SK-N-MC (cell line): ENCODE measurements at regions not wholly inside any gene's neighbourhood (a gene's known extent, or its start where the extent isn't known, plus 50 kb on each side); places are given as distances from the start of the nearest gene placed in this dataset.
"Not testable (repeated sequence)": the region's sequence is repeated elsewhere in the genome, so short reads cannot be mapped to it uniquely, and the experiment has no call there.

Experiments used
- DNase-seq: peaks from one replicate; pipeline ENCODE4 v3.0.0-alpha.2; 2011; ENCODE audit warnings: low read depth, low spot score
- H3K27ac ChIP-seq: fragments of 200-600 bp; sonication (generic); 2 replicates; pipeline ENCODE4 v1.5.1; 2016; ENCODE audit warnings: mixed run types
- H3K36me3 ChIP-seq: fragments of 200-600 bp; sonication (generic); 2 replicates; pipeline ENCODE4 v1.6.1; 2017; ENCODE audit warnings: antibody characterized with exemption, low read length, mixed read lengths; ENCODE audit not compliant: insufficient read depth
- H3K4me3 ChIP-seq: fragments of 200-600 bp; sonication (generic); 2 replicates; pipeline ENCODE4 v1.5.1; 2016
- H3K9ac ChIP-seq: fragments of 200-600 bp; sonication (generic); 2 replicates; pipeline ENCODE4 v1.8.0; 2017; ENCODE audit warnings: mixed run types, mixed read lengths; ENCODE audit not compliant: insufficient read length
- H3K9me3 ChIP-seq: fragments of 200-600 bp; sonication (generic); 2 replicates; pipeline ENCODE4 v1.6.1; 2017; ENCODE audit warnings: low read depth, mild to moderate bottlenecking, antibody characterized with exemption, low read length, moderate library complexity, mixed read lengths
- EZH2 ChIP-seq: fragments of 200-600 bp; sonication (generic); IDR thresholded peaks from one replicate; pipeline ENCODE4 v1.6.1; 2017; ENCODE audit warnings: antibody characterized with exemption
- FOXP2 ChIP-seq: optimal IDR thresholded peaks from 2 replicates; pipeline ENCODE3; 2011; ENCODE audit warnings: mild to moderate bottlenecking, moderate library complexity; ENCODE audit not compliant: insufficient read depth; ENCODE audit errors: extremely low read length, control extremely low read depth
- POLR2AphosphoS5 ChIP-seq: IDR thresholded peaks from 2 replicates; pipeline ENCODE4 v1.6.1; 2012; ENCODE audit warnings: mild to moderate bottlenecking, low read depth, low read length, borderline replicate concordance

DNA sequence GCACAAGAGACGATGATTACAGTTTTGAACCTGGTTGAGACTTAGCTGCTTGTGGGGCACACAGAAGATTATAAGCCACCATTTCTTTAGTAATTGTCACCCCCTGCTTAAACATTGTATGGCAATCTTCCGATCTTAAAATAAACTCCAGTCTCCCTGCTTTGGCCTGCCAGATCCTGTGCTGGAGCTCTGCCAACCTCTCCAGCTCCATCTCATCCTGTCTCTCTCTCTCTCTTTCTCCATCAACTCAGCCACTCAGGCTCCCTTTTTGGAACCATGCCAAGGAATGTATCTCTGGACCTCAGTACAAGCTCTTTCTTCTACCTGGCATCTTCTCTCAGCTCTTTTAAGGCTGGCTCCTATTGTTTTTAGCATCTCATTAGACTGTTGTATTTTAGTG, 1053.2 kb downstream of the REEP3 start:
- no peak overlapping the region for H3K4me3 ChIP-seq
- no peak for TF ChIP-seq EZH2
- no peak for TF ChIP-seq POLR2AphosphoS5
- no peak for TF ChIP-seq FOXP2
- no peak overlapping the region for H3K27ac ChIP-seq
- H3K9me3 ChIP-seq = no peaks in the 10 kb centered on the region
- no peak overlapping the region for H3K9ac ChIP-seq
- no peaks in the 10 kb centered on the region for H3K36me3 ChIP-seq
- no peak for DNase-seq

DNA sequence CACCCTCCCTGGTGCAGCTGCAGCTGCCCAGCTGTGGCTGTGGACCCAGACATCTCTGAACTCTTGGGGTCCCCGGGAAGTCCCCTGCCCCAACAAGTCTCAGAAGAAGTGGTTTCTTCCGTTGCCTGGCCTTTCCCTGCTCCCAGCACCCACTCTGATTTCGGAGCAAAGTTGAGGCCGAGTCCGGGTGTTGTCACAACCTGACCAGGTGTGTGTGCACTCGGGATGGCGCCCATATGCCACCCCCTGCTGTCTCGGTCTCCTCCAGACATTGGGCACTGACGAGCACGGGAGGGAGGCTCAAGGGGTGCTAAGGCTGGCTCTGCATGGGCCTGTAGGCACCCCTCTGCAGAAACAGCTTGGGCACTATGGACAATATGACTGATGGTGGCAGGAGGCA, 1055.3 kb downstream of the REEP3 start:
- H3K9ac ChIP-seq = no peak overlapping the region
- no peak overlapping the region for H3K27ac ChIP-seq
- DNase-seq = no peak
- TF ChIP-seq FOXP2 = no peak
- no peak for TF ChIP-seq EZH2
- TF ChIP-seq POLR2AphosphoS5 = no peak
- no peak overlapping the region for H3K4me3 ChIP-seq
- no peaks in the 10 kb centered on the region for H3K9me3 ChIP-seq
- no peaks in the 10 kb centered on the region for H3K36me3 ChIP-seq

DNA sequence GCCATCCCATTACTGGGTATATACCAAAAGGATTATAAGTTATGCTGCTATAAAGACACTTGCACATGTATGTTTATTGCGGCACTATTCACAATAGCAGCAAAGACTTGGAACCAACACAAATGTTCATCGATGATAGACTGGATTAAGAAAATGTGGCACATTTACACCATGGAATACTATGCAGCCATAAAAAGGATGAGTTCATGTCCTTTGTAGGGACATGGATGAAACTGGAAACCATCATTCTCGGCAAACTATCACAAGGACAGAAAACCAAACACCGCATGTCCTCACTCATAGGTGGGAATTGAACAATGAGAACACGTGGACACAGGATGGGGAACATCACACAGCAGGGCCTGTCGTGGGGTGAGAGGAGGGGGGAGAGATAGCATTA, 1057.6 kb downstream of the REEP3 start:
- H3K4me3 ChIP-seq, H3K27ac ChIP-seq, H3K36me3 ChIP-seq, DNase-seq, H3K9ac ChIP-seq, H3K9me3 ChIP-seq: not testable (repeated sequence)

DNA sequence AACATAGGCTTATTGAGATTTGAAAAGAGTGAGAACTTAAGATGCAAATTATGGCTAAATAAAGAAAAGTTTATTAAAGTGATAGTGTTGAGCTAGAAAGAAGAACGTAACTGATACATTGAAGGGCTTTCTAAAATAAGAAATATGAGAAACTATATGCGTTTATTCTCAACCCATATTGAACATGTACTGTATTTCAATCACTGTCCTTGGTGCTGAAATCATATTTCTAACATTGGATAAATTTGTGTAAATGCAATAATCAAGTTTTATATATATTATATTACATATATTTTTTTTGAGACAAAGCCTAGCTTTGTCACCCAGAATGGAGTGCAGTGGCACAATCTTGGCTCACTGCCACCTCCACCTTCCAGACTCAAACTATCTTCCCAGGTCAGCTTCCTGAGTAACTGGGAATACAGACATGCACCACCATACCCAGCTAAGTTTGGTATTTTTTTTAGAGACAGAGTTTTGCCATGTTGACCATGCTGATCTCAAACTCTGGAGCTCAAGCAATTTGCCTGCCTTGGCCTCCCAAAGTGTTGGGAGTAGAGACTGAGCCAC, 1065.8 kb downstream of the REEP3 start:
- H3K9me3 ChIP-seq = no peaks in the 10 kb centered on the region
- H3K9ac ChIP-seq = no peak overlapping the region
- no peaks in the 10 kb centered on the region for H3K36me3 ChIP-seq
- TF ChIP-seq EZH2 = no peak
- TF ChIP-seq FOXP2 = no peak
- no peak for TF ChIP-seq POLR2AphosphoS5
- DNase-seq = no peak
- H3K27ac ChIP-seq = no peak overlapping the region
- H3K4me3 ChIP-seq = no peak overlapping the region

DNA sequence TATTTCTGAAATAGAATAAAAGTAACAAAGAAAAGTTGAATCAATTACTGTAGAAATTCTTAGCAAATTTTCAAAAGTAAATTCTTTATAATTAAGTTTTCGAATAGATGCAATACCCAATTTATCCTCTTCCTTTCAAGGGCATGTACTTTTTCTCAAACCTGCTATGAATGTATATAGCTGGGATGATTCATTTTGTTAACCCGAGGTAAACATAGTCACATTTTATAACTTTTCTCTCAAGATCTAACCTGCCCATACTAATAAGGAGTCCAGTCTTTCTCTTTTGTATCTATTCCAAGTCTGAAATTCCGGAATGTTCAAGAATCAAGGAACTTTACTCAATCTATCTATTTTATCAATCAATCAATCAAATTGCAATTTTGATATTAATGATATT, 1072.9 kb downstream of the REEP3 start:
- Histone ChIP-seq H3K4me3 (no peak overlapping the region), H3K9ac (no peak overlapping the region), H3K36me3 (no peaks in the 10 kb centered on the region), H3K9me3 (no peaks in the 10 kb centered on the region), H3K27ac (no peak overlapping the region)
- DNase-seq = no peak
- no peak for TF ChIP-seq POLR2AphosphoS5
- no peak for TF ChIP-seq EZH2
- TF ChIP-seq FOXP2 = no peak

DNA sequence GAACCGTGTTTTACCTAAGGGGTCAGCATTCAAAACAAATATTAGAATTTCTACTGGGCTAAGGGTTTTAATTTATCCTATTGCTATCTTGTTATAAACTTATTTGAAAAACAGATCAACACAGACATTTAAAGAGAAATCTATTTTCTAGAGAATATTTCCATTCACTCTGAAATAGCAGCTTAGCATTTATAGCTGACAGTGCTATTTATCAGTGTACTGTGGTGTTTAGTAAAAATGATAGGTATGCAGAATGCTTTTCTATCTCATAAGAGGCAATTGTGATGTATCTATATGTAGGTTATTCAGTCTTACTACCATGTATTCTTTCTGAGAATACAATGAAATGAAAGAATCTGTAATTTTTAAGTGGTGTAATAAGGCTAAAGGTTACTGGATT, 1077.4 kb downstream of the REEP3 start:
- TF ChIP-seq EZH2 (no peak), FOXP2 (no peak), POLR2AphosphoS5 (no peak)
- DNase-seq = no peak
- no peak overlapping the region for H3K4me3 ChIP-seq
- H3K27ac ChIP-seq = no peak overlapping the region
- no peaks in the 10 kb centered on the region for H3K9me3 ChIP-seq
- H3K9ac ChIP-seq = no peak overlapping the region
- H3K36me3 ChIP-seq = no peaks in the 10 kb centered on the region

DNA sequence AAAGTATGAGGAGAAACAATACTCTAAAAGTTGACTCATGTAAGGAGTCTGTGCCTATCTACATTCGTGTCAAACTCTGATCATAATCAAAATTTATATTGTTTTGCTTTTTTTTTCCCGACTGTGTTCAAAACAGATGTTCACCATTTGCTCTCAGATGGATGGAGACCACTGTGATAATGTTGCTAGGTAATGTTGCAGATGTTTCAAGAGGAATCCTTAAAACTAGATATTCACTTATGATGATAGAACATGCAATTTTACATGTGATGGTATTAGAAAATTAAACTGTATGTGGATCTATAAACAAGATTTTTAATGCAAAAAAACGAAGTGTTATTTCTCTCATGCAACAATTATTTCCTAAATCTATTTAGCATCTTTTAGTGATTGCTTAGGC, 1080.1 kb downstream of the REEP3 start:
- Histone ChIP-seq H3K4me3 (no peak overlapping the region), H3K9me3 (no peaks in the 10 kb centered on the region), H3K36me3 (no peaks in the 10 kb centered on the region), H3K9ac (no peak overlapping the region), H3K27ac (no peak overlapping the region)
- TF ChIP-seq FOXP2 (no peak), POLR2AphosphoS5 (no peak), EZH2 (no peak)
- DNase-seq = no peak

DNA sequence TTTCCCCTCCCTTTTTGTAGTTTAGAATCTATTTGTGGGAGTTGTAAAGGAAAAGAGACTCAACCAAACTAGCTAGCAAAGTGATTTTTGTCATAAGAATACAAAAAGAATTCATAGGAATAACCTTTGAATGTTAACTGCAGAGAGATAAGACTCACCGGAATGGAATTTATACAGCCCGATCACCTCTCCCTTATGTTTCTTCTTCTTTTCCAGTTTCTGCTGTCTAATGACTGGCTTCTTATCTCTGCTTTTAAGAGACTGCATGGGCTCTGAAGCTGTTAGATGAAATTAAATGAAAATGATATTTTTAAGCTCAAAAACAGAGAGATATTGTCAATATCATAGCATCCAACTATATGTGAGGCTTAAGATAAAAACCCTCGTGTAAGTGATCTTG, 1095.9 kb downstream of the REEP3 start:
- Histone ChIP-seq H3K4me3 (no peak overlapping the region), H3K9me3 (no peaks in the 10 kb centered on the region), H3K36me3 (no peaks in the 10 kb centered on the region), H3K27ac (no peak overlapping the region), H3K9ac (no peak overlapping the region)
- TF ChIP-seq EZH2 (no peak), POLR2AphosphoS5 (no peak), FOXP2 (no peak)
- no peak for DNase-seq

DNA sequence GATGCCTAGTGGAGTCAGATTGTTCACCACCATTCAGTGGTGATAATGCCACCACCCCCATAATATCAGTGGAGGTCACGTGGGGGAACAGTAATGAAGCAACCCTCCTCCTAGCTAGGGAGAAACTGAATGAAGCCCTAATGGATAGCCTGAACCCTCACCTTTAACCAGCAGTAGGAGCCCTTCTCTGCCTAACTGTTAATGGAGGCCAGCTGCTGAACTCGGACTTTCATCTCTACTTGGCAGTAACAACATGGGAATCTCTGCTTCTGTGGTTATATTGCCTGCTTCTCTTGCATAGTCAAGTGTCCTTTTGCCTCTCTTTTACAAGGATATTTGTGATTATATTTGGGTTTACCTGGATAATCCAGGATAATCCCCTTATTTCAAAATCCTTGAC, 1097.9 kb downstream of the REEP3 start:
- TF ChIP-seq FOXP2 = no peak
- TF ChIP-seq POLR2AphosphoS5 = no peak
- TF ChIP-seq EZH2 = no peak
- Histone ChIP-seq H3K36me3 (no peaks in the 10 kb centered on the region), H3K27ac (no peak overlapping the region), H3K4me3 (no peak overlapping the region), H3K9ac (no peak overlapping the region), H3K9me3 (no peaks in the 10 kb centered on the region)
- no peak for DNase-seq
